ENCODE measurements at regions not wholly inside any gene's neighbourhood (a gene's known extent, or its start where the extent isn't known, plus 50 kb on each side); places are given as distances from the start of the nearest gene placed in this dataset.

- no peaks in the 10 kb centered on the region for H3K9me3 ChIP-seq
- H3K4me1 ChIP-seq = no peaks in the 10 kb centered on the region
- TF ChIP-seq, protein P1, sequence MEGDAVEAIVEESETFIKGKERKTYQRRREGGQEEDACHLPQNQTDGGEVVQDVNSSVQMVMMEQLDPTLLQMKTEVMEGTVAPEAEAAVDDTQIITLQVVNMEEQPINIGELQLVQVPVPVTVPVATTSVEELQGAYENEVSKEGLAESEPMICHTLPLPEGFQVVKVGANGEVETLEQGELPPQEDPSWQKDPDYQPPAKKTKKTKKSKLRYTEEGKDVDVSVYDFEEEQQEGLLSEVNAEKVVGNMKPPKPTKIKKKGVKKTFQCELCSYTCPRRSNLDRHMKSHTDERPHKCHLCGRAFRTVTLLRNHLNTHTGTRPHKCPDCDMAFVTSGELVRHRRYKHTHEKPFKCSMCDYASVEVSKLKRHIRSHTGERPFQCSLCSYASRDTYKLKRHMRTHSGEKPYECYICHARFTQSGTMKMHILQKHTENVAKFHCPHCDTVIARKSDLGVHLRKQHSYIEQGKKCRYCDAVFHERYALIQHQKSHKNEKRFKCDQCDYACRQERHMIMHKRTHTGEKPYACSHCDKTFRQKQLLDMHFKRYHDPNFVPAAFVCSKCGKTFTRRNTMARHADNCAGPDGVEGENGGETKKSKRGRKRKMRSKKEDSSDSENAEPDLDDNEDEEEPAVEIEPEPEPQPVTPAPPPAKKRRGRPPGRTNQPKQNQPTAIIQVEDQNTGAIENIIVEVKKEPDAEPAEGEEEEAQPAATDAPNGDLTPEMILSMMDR (IDR thresholded peaks at IDR 0.05) = no peak
- TF ChIP-seq POLR2A (IDR thresholded peaks at IDR 0.05) = no peak
- no peak overlapping the region for H3K4me3 ChIP-seq
- DNase-seq (no peak), ATAC-seq (peak in 1 of 4 donors; percentile 29)
- H3K27me3 ChIP-seq = no peaks in the 10 kb centered on the region
- intact Hi-C loops (cut with DNase I) = no loop called here
- H3K27ac ChIP-seq = no peak overlapping the region
- no peaks in the 10 kb centered on the region for H3K36me3 ChIP-seq
- 89% methylated on average over 1 of the region's 12 CpGs for WGBS (ENCODE audit: insufficient coverage, low coverage, low lambda C conversion rate, missing lambda C conversion rate)
These were observed 1437.3 kb upstream of the MIR17HG start for GRCh38 chr13:89910166-89910565.

- no peak for DNase-seq
- TF ChIP-seq, protein P1 (IDR thresholded peaks at IDR 0.05) = no peak
- TF ChIP-seq POLR2A (IDR thresholded peaks at IDR 0.05) = no peak
- no peak for ATAC-seq
- no peaks in the 10 kb centered on the region for H3K9me3 ChIP-seq
- no peak overlapping the region for H3K4me3 ChIP-seq
- H3K27me3 ChIP-seq = no peaks in the 10 kb centered on the region
- WGBS (ENCODE audit: insufficient coverage, low coverage, low lambda C conversion rate, missing lambda C conversion rate) = 40% methylated on average over 2 of the region's 2 CpGs
- intact Hi-C loops (cut with DNase I) = no loop called here
- H3K36me3 ChIP-seq = no peaks in the 10 kb centered on the region
- H3K4me1 ChIP-seq = no peaks in the 10 kb centered on the region
- H3K27ac ChIP-seq = no peak overlapping the region
These were observed 1430.9 kb upstream of the MIR17HG start for GRCh38 chr13:89916551-89916950.

GRCh38 chr13:89920461-89920860, 1427.0 kb upstream of the MIR17HG start:
- H3K27me3 ChIP-seq = no peaks in the 10 kb centered on the region
- no peak overlapping the region for H3K27ac ChIP-seq
- intact Hi-C loops (cut with DNase I) = no loop called here
- WGBS (ENCODE audit: insufficient coverage, low coverage, low lambda C conversion rate, missing lambda C conversion rate) = 24% methylated on average over 2 of the region's 2 CpGs
- no peak for TF ChIP-seq POLR2A (IDR thresholded peaks at IDR 0.05)
- TF ChIP-seq, protein P1 (IDR thresholded peaks at IDR 0.05) = no peak
- no peak overlapping the region for H3K4me3 ChIP-seq
- DNase-seq (no peak), ATAC-seq (no peak)
- no peaks in the 10 kb centered on the region for H3K9me3 ChIP-seq
- H3K4me1 ChIP-seq = no peaks in the 10 kb centered on the region
- no peaks in the 10 kb centered on the region for H3K36me3 ChIP-seq

DNA sequence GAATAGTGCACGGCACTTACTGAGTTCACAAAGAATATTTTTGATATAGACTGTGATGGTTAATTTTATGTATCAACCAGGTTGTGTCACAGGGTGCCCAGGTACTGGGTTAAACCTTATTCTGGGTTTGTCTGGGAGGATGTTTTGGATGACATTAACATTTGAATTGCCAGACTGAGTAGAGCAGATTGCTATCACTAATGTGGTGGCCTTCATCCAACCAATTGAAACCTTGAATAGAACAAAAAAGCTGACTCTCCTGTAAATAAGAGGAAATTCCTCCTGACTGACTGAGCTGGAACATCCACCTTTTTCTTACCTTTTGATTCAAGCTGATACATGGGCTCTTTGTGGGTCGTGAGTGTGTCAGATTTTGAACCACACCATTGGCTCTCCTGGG, 1424.4 kb upstream of the MIR17HG start:
- DNase-seq = no peak
- Histone ChIP-seq H3K9me3 (no peaks in the 10 kb centered on the region), H3K4me1 (no peaks in the 10 kb centered on the region), H3K27me3 (no peaks in the 10 kb centered on the region), H3K27ac (no peak overlapping the region), H3K4me3 (no peak overlapping the region), H3K36me3 (no peaks in the 10 kb centered on the region)
- no peak for ATAC-seq
- 36% methylated on average over 2 of the region's 2 CpGs for WGBS (ENCODE audit: insufficient coverage, low coverage, low lambda C conversion rate, missing lambda C conversion rate)
- TF ChIP-seq POLR2A (IDR thresholded peaks at IDR 0.05) = no peak
- TF ChIP-seq, protein P1 (IDR thresholded peaks at IDR 0.05) = no peak
- intact Hi-C loops (cut with DNase I) = no loop called here

- Histone ChIP-seq H3K27me3 (no peaks in the 10 kb centered on the region), H3K9me3 (no peaks in the 10 kb centered on the region), H3K36me3 (no peaks in the 10 kb centered on the region), H3K4me1 (no peaks in the 10 kb centered on the region), H3K4me3 (no peak overlapping the region), H3K27ac (no peak overlapping the region)
- ATAC-seq (no peak), DNase-seq (no peak)
- intact Hi-C loops (cut with DNase I) = no loop called here
- WGBS (ENCODE audit: insufficient coverage, low coverage, low lambda C conversion rate, missing lambda C conversion rate) = 36% methylated on average over 2 of the region's 2 CpGs
- TF ChIP-seq, protein P1 (IDR thresholded peaks at IDR 0.05) = no peak
- TF ChIP-seq POLR2A (IDR thresholded peaks at IDR 0.05) = no peak
These were observed 1423.8 kb upstream of the MIR17HG start for GRCh38 chr13:89923736-89924135.
